ENCODE measurements at regions not wholly inside any gene's neighbourhood (a gene's known extent, or its start where the extent isn't known, plus 50 kb on each side); places are given as distances from the start of the nearest gene placed in this dataset.

DNA sequence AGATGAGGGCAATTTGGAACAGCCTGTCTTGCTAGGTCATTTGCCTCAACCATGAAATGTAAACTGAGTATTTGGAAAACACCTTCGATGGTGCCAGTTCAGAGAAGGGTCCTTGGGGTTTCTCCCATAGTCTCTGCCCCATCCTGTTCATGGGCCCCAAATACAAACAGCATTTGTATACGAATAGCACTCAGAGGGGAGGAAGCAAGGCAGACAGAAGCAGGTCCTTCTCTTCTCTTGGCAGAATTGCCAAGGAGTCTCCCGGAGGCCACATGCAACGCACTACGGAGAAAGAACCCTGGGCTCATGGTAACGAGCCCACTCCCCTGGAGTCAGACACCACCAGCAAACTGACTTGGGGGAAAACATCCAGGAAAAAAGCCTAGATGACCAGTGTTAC is 162.1 kb downstream of the RAB11FIP2 start:
- H3K27me3 ChIP-seq (ENCODE audit: control insufficient read depth, insufficient read depth, low read length): no peaks in the 10 kb centered on the region
- no peak for DNase-seq (ENCODE audit: low read depth, low spot score)
- no CpG with 5 or more reads among the region's 6 CpGs for WGBS (ENCODE audit: insufficient coverage, insufficient read length)
- no peaks in the 10 kb centered on the region for H3K36me3 ChIP-seq (ENCODE audit: control insufficient read depth, insufficient read depth, low read length)
- H3K4me3 ChIP-seq (ENCODE audit: low read length): no peak overlapping the region
- H3K27ac ChIP-seq (ENCODE audit: low read length): no peak overlapping the region
- H3K4me1 ChIP-seq (ENCODE audit: control insufficient read depth, insufficient read depth, low read length): peaks cover 2% of the 10 kb centered on the region; the same call in 1 of the 2 replicates
- H3K9me3 ChIP-seq (ENCODE audit: control insufficient read depth, insufficient read depth, low read length): no peaks in the 10 kb centered on the region

DNA sequence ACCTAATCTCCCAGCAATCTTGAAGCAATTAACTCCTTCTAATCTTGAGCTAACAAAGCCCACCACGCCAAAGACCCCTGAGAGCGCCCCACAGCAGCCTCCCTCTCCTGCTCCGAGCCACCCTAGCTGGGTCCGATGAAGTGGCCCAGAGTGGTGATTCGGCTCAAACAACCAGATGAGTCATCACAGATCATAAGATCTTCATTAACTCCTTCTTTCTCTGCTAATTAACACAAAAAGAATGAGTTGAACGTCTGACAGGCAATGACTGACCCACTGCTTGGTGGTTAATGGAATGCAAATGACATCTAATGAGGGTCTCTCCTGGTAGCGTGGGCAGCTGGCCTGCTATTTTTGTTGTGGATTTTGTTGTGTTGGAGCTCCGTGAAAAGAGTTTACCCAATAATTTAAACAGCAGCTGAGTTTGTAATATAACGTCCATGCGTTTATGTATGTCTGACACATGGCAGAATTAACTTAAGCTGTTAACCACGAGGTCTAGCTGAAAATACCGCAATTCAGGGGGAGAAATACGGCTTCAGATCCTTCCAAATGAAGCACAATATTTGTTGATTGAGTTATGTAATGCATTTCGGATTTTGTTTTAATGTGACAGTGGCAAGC is 161.4 kb downstream of the RAB11FIP2 start:
- Histone ChIP-seq H3K4me1 (ENCODE audit: control insufficient read depth, insufficient read depth, low read length) (peaks cover 2% of the 10 kb centered on the region; the same call in 1 of the 2 replicates), H3K36me3 (ENCODE audit: control insufficient read depth, insufficient read depth, low read length) (no peaks in the 10 kb centered on the region), H3K9me3 (ENCODE audit: control insufficient read depth, insufficient read depth, low read length) (no peaks in the 10 kb centered on the region), H3K27ac (ENCODE audit: low read length) (no peak overlapping the region), H3K4me3 (ENCODE audit: low read length) (no peak overlapping the region), H3K27me3 (ENCODE audit: control insufficient read depth, insufficient read depth, low read length) (no peaks in the 10 kb centered on the region)
- no peak for DNase-seq (ENCODE audit: low read depth, low spot score)
- no CpG with 5 or more reads among the region's 14 CpGs for WGBS (ENCODE audit: insufficient coverage, insufficient read length)

DNA sequence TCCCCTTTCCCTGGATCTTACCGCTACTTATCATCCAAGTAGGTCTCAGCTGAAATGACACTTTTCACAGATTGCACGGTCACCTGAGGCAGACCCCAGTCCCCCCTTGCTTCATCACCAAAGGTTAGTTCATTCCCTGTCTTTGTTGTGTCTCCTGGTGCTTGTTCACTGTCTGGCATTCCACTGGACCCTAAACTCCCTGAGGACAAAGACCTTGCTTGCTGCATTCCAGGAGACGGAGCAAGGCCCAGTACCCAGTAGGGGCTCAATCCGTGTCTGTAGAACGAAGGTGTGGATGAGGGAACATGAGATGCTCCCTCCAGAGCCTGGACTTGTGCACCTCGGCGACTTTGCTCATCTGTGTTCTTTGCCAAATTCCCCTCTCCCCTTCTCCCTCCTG is 160.0 kb downstream of the RAB11FIP2 start:
- H3K36me3 ChIP-seq (ENCODE audit: control insufficient read depth, insufficient read depth, low read length): no peaks in the 10 kb centered on the region
- H3K27me3 ChIP-seq (ENCODE audit: control insufficient read depth, insufficient read depth, low read length): no peaks in the 10 kb centered on the region
- no CpG with 5 or more reads among the region's 7 CpGs for WGBS (ENCODE audit: insufficient coverage, insufficient read length)
- H3K4me3 ChIP-seq (ENCODE audit: low read length): no peak overlapping the region
- DNase-seq (ENCODE audit: low read depth, low spot score): no peak
- H3K4me1 ChIP-seq (ENCODE audit: control insufficient read depth, insufficient read depth, low read length): peaks cover 2% of the 10 kb centered on the region; the same call in 1 of the 2 replicates
- no peak overlapping the region for H3K27ac ChIP-seq (ENCODE audit: low read length)
- no peaks in the 10 kb centered on the region for H3K9me3 ChIP-seq (ENCODE audit: control insufficient read depth, insufficient read depth, low read length)

DNA sequence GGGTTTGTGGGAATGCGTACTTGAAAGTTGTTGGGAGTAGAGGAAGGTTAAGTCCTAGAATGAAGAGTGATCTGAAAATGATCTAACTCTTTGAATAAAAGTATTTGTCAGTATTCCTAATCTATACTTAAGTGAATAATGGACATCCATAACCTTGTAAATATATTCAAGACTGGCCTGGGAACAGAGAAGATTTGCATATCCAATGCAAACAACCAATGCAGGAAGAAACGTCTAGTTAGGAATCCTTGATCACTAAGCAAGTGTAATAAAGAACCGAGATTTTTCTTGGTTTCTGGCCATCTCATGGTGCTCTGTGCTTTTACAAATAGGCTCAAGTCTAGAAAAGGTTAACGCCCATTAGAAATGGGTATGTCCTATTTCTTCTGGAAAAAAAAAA is 157.1 kb downstream of the RAB11FIP2 start:
- no peak overlapping the region for H3K27ac ChIP-seq (ENCODE audit: low read length)
- no peaks in the 10 kb centered on the region for H3K27me3 ChIP-seq (ENCODE audit: control insufficient read depth, insufficient read depth, low read length)
- DNase-seq (ENCODE audit: low read depth, low spot score): no peak
- H3K36me3 ChIP-seq (ENCODE audit: control insufficient read depth, insufficient read depth, low read length): no peaks in the 10 kb centered on the region
- no peak overlapping the region for H3K4me3 ChIP-seq (ENCODE audit: low read length)
- H3K4me1 ChIP-seq (ENCODE audit: control insufficient read depth, insufficient read depth, low read length): peaks cover under 1% of the 10 kb centered on the region; the same call in 1 of the 2 replicates
- WGBS (ENCODE audit: insufficient coverage, insufficient read length): no CpG with 5 or more reads among the region's 4 CpGs
- H3K9me3 ChIP-seq (ENCODE audit: control insufficient read depth, insufficient read depth, low read length): no peaks in the 10 kb centered on the region

DNA sequence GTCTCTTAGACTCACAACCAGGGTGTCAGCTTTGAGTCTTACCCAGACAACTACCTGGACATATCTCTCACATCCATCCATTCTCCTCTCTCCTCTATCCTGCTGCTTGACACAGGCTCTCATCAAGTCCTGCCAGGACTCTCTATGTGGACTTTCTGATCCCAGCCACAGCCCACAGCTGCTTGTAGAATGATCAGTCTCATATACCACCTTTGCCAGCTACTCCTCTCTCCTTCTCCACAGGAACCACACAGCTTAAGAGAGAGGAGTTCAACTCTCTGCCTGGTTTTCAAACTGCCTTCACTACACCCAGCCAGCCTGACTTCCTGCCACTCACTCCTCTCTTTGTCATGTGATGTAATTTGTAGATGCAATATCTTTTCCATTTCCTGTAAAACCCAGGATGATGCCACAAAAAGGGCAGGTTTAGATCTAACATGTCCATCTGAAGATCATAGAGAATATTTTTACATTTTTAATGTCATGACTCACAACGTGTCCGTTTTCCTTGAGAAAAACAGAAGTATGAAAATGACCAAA is 154.0 kb downstream of the RAB11FIP2 start:
- Histone ChIP-seq H3K27me3 (ENCODE audit: control insufficient read depth, insufficient read depth, low read length) (no peaks in the 10 kb centered on the region), H3K9me3 (ENCODE audit: control insufficient read depth, insufficient read depth, low read length) (no peaks in the 10 kb centered on the region), H3K36me3 (ENCODE audit: control insufficient read depth, insufficient read depth, low read length) (no peaks in the 10 kb centered on the region), H3K4me1 (ENCODE audit: control insufficient read depth, insufficient read depth, low read length) (no peaks in the 10 kb centered on the region), H3K27ac (ENCODE audit: low read length) (no peak overlapping the region), H3K4me3 (ENCODE audit: low read length) (no peak overlapping the region)
- no peak for DNase-seq (ENCODE audit: low read depth, low spot score)
- no CpG with 5 or more reads among the region's 2 CpGs for WGBS (ENCODE audit: insufficient coverage, insufficient read length)

DNA sequence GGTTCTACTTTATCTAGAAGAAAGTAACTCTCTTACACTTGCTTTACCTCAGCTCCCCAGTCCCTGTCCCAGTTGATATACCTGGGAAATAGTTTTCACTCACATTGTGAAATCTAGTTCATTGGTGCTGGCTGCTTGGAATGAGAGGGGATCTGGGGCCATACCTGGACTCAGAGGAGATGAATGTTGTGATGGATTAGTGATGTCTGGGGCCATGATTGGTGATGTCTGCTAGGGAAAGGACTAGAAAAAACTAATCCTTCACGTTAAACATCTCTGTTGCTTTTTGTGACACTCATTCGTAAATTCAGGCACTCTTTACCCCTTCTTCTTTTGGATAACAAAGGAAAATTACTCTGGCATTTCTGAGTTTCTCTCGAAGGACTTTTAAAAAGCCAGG is 152.4 kb downstream of the RAB11FIP2 start:
- no peak for DNase-seq (ENCODE audit: low read depth, low spot score)
- Histone ChIP-seq H3K4me3 (ENCODE audit: low read length) (no peak overlapping the region), H3K36me3 (ENCODE audit: control insufficient read depth, insufficient read depth, low read length) (no peaks in the 10 kb centered on the region), H3K9me3 (ENCODE audit: control insufficient read depth, insufficient read depth, low read length) (no peaks in the 10 kb centered on the region; the same call in 1 of the 2 replicates), H3K27ac (ENCODE audit: low read length) (no peak overlapping the region), H3K4me1 (ENCODE audit: control insufficient read depth, insufficient read depth, low read length) (peaks cover 2% of the 10 kb centered on the region), H3K27me3 (ENCODE audit: control insufficient read depth, insufficient read depth, low read length) (no peaks in the 10 kb centered on the region)
- no CpG with 5 or more reads among the region's 3 CpGs for WGBS (ENCODE audit: insufficient coverage, insufficient read length)

DNA sequence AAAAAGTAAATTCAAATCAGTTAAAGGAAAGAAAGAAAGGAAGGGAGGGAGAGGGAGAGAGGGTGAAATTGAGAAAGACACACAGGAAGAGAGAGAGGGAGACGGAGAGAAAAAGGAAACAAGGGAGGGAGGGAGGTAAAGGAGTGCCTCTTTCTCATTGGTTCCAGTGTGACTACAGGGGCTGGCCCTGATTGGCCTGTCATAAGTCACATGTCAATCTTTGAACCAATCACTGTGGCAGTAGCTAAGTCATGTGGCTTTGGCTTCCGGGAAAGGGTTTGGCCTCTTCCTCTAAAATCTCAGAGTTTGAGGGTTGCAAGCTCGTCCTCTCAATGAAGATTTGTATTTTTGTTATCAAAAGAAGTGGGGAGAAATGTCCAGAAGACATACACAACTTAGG is 150.2 kb downstream of the RAB11FIP2 start:
- H3K4me3 ChIP-seq (ENCODE audit: low read length): no peak overlapping the region
- DNase-seq (ENCODE audit: low read depth, low spot score): no peak
- no peaks in the 10 kb centered on the region for H3K27me3 ChIP-seq (ENCODE audit: control insufficient read depth, insufficient read depth, low read length)
- H3K4me1 ChIP-seq (ENCODE audit: control insufficient read depth, insufficient read depth, low read length): peaks cover 6% of the 10 kb centered on the region
- WGBS (ENCODE audit: insufficient coverage, insufficient read length): no CpG with 5 or more reads among the region's 3 CpGs
- H3K27ac ChIP-seq (ENCODE audit: low read length): no peak overlapping the region
- H3K9me3 ChIP-seq (ENCODE audit: control insufficient read depth, insufficient read depth, low read length): no peaks in the 10 kb centered on the region; the same call in 1 of the 2 replicates
- H3K36me3 ChIP-seq (ENCODE audit: control insufficient read depth, insufficient read depth, low read length): no peaks in the 10 kb centered on the region

DNA sequence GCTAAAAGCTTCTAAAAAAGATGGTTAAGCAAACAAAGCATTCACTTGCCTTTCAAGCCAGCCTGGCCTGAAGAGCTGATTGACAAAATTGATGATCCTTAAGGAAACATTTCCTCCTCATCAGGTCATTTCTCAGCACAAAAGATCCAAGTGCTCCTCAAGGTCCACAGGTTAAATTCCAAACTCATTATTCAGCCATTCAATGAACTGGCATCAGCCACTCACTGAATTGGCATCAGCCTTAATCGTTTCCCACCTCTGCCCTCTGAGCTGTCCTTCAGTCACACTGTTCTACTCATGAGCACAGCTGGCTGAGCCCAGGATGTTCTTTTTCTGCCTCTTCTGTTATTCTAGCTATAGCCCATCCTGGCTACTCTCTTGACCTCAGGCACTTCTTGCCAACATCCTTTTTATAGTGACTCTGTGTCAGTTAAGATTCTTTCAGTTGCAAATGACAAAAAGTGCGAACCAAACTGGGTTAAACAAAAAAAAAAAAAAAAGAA is 147.5 kb downstream of the RAB11FIP2 start:
- Histone ChIP-seq H3K27ac (ENCODE audit: low read length) (no peak overlapping the region), H3K36me3 (ENCODE audit: control insufficient read depth, insufficient read depth, low read length) (no peaks in the 10 kb centered on the region), H3K4me1 (ENCODE audit: control insufficient read depth, insufficient read depth, low read length) (peaks cover 6% of the 10 kb centered on the region), H3K4me3 (ENCODE audit: low read length) (no peak overlapping the region), H3K27me3 (ENCODE audit: control insufficient read depth, insufficient read depth, low read length) (no peaks in the 10 kb centered on the region), H3K9me3 (ENCODE audit: control insufficient read depth, insufficient read depth, low read length) (no peaks in the 10 kb centered on the region; the same call in 1 of the 2 replicates)
- DNase-seq (ENCODE audit: low read depth, low spot score): no peak
- no CpG with 5 or more reads among the region's 2 CpGs for WGBS (ENCODE audit: insufficient coverage, insufficient read length)

DNA sequence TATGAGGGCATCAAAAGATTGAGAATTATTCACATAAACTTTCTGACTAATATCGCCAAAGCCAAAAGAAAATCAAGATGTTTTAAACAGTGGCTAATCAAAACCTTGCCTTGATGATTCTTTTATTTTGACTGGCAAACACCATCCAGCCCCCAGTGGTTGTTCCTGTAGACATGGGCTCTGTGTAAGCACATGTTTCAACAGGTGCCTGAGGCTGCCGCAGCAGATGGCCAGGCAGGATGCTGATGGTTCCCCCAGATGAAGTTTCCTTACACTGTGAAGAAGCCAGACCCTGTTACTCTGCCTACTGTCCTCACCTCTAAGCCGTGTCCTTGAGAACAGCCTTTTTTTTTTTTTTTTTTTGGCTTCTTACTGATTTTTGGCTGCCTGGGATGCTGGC is 146.5 kb downstream of the RAB11FIP2 start:
- Histone ChIP-seq H3K9me3 (ENCODE audit: control insufficient read depth, insufficient read depth, low read length) (no peaks in the 10 kb centered on the region; the same call in 1 of the 2 replicates), H3K4me3 (ENCODE audit: low read length) (no peak overlapping the region), H3K4me1 (ENCODE audit: control insufficient read depth, insufficient read depth, low read length) (peaks cover 6% of the 10 kb centered on the region), H3K27ac (ENCODE audit: low read length) (no peak overlapping the region), H3K27me3 (ENCODE audit: control insufficient read depth, insufficient read depth, low read length) (no peaks in the 10 kb centered on the region), H3K36me3 (ENCODE audit: control insufficient read depth, insufficient read depth, low read length) (no peaks in the 10 kb centered on the region)
- no CpG with 5 or more reads among the region's 3 CpGs for WGBS (ENCODE audit: insufficient coverage, insufficient read length)
- DNase-seq (ENCODE audit: low read depth, low spot score): no peak

DNA sequence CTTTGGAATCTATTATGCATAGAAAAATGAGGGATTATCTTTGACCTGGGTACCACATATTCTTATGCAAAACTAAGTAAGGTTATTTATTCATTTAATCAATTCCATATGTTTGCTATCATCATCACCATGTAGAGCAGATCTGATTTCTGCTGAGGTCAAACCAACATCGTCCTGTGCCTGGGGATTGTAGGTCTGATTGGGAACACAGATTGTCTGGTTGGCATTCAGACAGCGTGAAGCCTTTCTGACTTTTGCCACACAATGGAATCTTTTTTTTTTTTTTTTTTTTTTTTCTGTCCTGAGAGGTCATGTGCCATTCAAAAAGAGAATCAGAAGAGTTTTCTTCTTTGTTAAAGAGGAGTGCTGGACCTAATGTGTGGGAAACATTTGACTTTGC is 142.9 kb downstream of the RAB11FIP2 start:
- H3K9me3 ChIP-seq (ENCODE audit: control insufficient read depth, insufficient read depth, low read length): no peaks in the 10 kb centered on the region; the same call in 1 of the 2 replicates
- H3K27me3 ChIP-seq (ENCODE audit: control insufficient read depth, insufficient read depth, low read length): no peaks in the 10 kb centered on the region
- H3K27ac ChIP-seq (ENCODE audit: low read length): no peak overlapping the region
- no peaks in the 10 kb centered on the region for H3K36me3 ChIP-seq (ENCODE audit: control insufficient read depth, insufficient read depth, low read length)
- no peak for DNase-seq (ENCODE audit: low read depth, low spot score)
- whole genome bisulfite sequencing (ENCODE audit: insufficient coverage, insufficient read length): no CpG with 5 or more reads among the region's 2 CpGs
- H3K4me3 ChIP-seq (ENCODE audit: low read length): no peak overlapping the region
- peaks cover 6% of the 10 kb centered on the region for H3K4me1 ChIP-seq (ENCODE audit: control insufficient read depth, insufficient read depth, low read length)

DNA sequence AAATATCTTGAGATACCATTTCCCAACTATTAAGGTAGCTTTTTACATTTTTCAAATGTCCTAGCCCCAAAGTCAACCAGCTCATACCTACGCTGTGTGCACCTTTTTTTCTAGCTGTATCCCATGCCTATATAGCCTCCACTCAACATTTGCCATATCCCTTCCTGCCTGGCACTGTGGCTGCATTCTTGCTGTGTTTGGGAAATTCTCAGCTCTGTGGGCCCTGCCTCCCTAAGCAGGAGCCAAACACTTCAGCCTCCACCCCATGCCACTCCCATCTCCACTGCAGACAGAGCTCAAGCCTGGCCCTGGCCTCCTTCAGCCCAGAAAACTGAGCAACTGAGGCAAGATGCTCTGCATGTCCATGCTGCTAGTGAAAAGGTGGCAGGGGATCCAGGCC is 141.3 kb downstream of the RAB11FIP2 start:
- H3K4me3 ChIP-seq (ENCODE audit: low read length): no peak overlapping the region
- no peaks in the 10 kb centered on the region for H3K27me3 ChIP-seq (ENCODE audit: control insufficient read depth, insufficient read depth, low read length)
- H3K9me3 ChIP-seq (ENCODE audit: control insufficient read depth, insufficient read depth, low read length): no peaks in the 10 kb centered on the region
- H3K4me1 ChIP-seq (ENCODE audit: control insufficient read depth, insufficient read depth, low read length): no peaks in the 10 kb centered on the region
- DNase-seq (ENCODE audit: low read depth, low spot score): no peak
- no peak overlapping the region for H3K27ac ChIP-seq (ENCODE audit: low read length)
- no peaks in the 10 kb centered on the region for H3K36me3 ChIP-seq (ENCODE audit: control insufficient read depth, insufficient read depth, low read length)
- no CpG with 5 or more reads among the region's 1 CpG for WGBS (ENCODE audit: insufficient coverage, insufficient read length)
